ENCODE measurements at regions not wholly inside any gene's neighbourhood (a gene's known extent, or its start where the extent isn't known, plus 50 kb on each side); places are given as distances from the start of the nearest gene placed in this dataset.

DNA sequence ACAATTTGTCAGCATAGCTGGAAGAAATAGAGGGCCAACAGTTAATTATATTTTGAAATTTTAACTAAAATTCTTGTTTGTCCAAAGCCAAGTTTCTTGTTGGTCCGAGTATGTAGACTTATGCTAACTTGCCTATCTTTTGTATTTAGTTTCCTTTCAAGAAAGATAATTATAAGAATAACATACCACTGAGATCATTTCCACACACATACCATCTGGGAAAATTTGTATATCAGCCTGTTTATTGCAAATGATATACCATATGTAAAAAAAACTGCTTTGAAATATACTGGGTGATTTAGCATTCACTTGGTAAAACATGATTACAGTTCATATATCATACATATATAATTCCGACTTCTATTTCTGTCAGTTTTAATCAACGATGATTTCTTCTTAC lies 84.7 kb upstream of the ANKRD50 start:
- WGBS, 2 experiments (ENCODE audit: extremely low coverage in 1 of 2, insufficient coverage in 1 of 2, insufficient read length in 1 of 2, insufficient replicate concordance in 2 of 2, low coverage in 1 of 2, low lambda C conversion rate in 2 of 2, missing lambda C conversion rate in 1 of 2): 92% methylated on average over 3 of the region's 3 CpGs; no CpG with 5 or more reads in 1 of the 2 experiments
- H3K23ac ChIP-seq (ENCODE audit: insufficient read length): no peak overlapping the region
- FAIRE-seq: no peak

More for the DNA sequence above, 84.7 kb upstream of the ANKRD50 start:
- no peak overlapping the region for H2BK120ac ChIP-seq (replicated peaks; ENCODE audit: low read depth, low read length)
- H2BK20ac ChIP-seq (ENCODE audit: low read length): no peak overlapping the region
- DNase-seq (ENCODE audit: low read depth in 1 of 2, low spot score in 2 of 2): no peak
- H3K14ac ChIP-seq (ENCODE audit: insufficient read length): no peak overlapping the region
- H4K8ac ChIP-seq (ENCODE audit: extremely low read depth, insufficient read depth, low read length): no peak overlapping the region
- H4K91ac ChIP-seq (replicated peaks; ENCODE audit: insufficient read length, low read length): no peak overlapping the region
- H3K4ac ChIP-seq (replicated peaks; ENCODE audit: insufficient read length, low read depth, low read length): no peak overlapping the region
- H3K27me3 ChIP-seq (replicated peaks in 1 of 4; ENCODE audit: control insufficient read depth in 3 of 4, extremely low read depth in 1 of 4, insufficient read depth in 3 of 4, low read length in 3 of 4): no peaks in the 10 kb centered on the region
- H3K36me3 ChIP-seq (ENCODE audit: control insufficient read depth in 2 of 4, insufficient read depth in 4 of 4, low read length in 3 of 4): no peaks in the 10 kb centered on the region
- no peaks in the 10 kb centered on the region for H3K4me1 ChIP-seq (replicated peaks in 1 of 4; ENCODE audit: control insufficient read depth in 3 of 4, insufficient read depth in 4 of 4, low read length in 3 of 4)
- H3K18ac ChIP-seq (ENCODE audit: extremely low read depth, low read length): no peak overlapping the region
- H3K79me2 ChIP-seq (ENCODE audit: control insufficient read depth in 1 of 2, insufficient read depth in 2 of 2, low read length in 2 of 2): no peaks in the 10 kb centered on the region
- H2BK5ac ChIP-seq (ENCODE audit: low read depth, low read length): no peak overlapping the region
- H4K20me1 ChIP-seq (replicated peaks in 1 of 2; ENCODE audit: control insufficient read depth in 1 of 2, insufficient read depth in 2 of 2, low read length in 2 of 2): no peaks in the 10 kb centered on the region
- no peak overlapping the region for H2BK15ac ChIP-seq (ENCODE audit: low read length)
- no peak overlapping the region for H3K9ac ChIP-seq (replicated peaks in 1 of 4; ENCODE audit: extremely low read depth in 1 of 4, low read depth in 3 of 4, low read length in 3 of 4)
- POLR2A ChIA-PET (ENCODE audit: partially characterized antibody): no interaction called here
- no peak overlapping the region for H3K4me2 ChIP-seq (ENCODE audit: insufficient read depth in 1 of 2, low read depth in 2 of 2, low read length in 2 of 2)
- H2AFZ ChIP-seq (ENCODE audit: low read length): no peak overlapping the region
- CTCF ChIA-PET (ENCODE audit: partially characterized antibody): no interaction called here
- no peak overlapping the region for H3K4me3 ChIP-seq (ENCODE audit: extremely low read depth in 1 of 4, insufficient read depth in 2 of 4, low read depth in 3 of 4, low read length in 4 of 4)
- H3K79me1 ChIP-seq (ENCODE audit: low read depth, low read length): no peaks in the 10 kb centered on the region
- H4K5ac ChIP-seq (ENCODE audit: insufficient read length, low read depth, low read length): no peak overlapping the region
- H2BK12ac ChIP-seq (ENCODE audit: low read depth, low read length): no peak overlapping the region
- TF ChIP-seq GABPA (IDR thresholded peaks at IDR 0.05; ENCODE audit: borderline replicate concordance, insufficient read depth, low read length) (no peak), POU5F1 (IDR thresholded peaks at IDR 0.05; ENCODE audit: low read depth, low read length) (no peak)
- H3K9me3 ChIP-seq (ENCODE audit: insufficient read depth in 2 of 2, low read depth in 1 of 2, low read length in 1 of 2): no peaks in the 10 kb centered on the region
- no peak overlapping the region for H2AK5ac ChIP-seq (ENCODE audit: low read depth, low read length)
- H3K56ac ChIP-seq (replicated peaks; ENCODE audit: insufficient read length, low read depth, low read length): no peak overlapping the region
- H3K23me2 ChIP-seq (ENCODE audit: low read depth, low read length): no peaks in the 10 kb centered on the region
- H3K27ac ChIP-seq (ENCODE audit: low read depth, low read length): no peak overlapping the region

All from H1 (cell line).